SJCRH30 (cell line): ENCODE measurements at regions not wholly inside any gene's neighbourhood (a gene's known extent, or its start where the extent isn't known, plus 50 kb on each side); places are given as distances from the start of the nearest gene placed in this dataset.
"Not testable (repeated sequence)": the region's sequence is repeated elsewhere in the genome, so short reads cannot be mapped to it uniquely, and the experiment has no call there.

Source experiments
- DNase-seq, 2 experiments: peaks; one replicate each; pipeline ENCODE4 v3.0.0-alpha.2; 2015 to 2020
- H3K27ac ChIP-seq: fragments of 250-450 bp; sonication (Bioruptor Pico); 2 replicates; pipeline ENCODE4 v1.5.1; 2020; ENCODE audit warnings: mild to moderate bottlenecking, moderate library complexity
- H3K27me3 ChIP-seq: fragments of 250-450 bp; sonication (Bioruptor Pico); 2 replicates; pipeline ENCODE4 v1.5.1; 2020; ENCODE audit warnings: mild to moderate bottlenecking, moderate library complexity
- H3K36me3 ChIP-seq: fragments of 250-450 bp; sonication (Bioruptor Pico); 2 replicates; pipeline ENCODE4 v1.5.1; 2020; ENCODE audit warnings: mild to moderate bottlenecking, moderate library complexity
- H3K4me1 ChIP-seq: fragments of 250-450 bp; sonication (Bioruptor Pico); 2 replicates; pipeline ENCODE4 v1.5.1; 2020; ENCODE audit warnings: mild to moderate bottlenecking, moderate library complexity
- H3K4me3 ChIP-seq: fragments of 250-450 bp; sonication (Bioruptor Pico); 2 replicates; pipeline ENCODE4 v1.5.1; 2020; ENCODE audit warnings: mild to moderate bottlenecking, moderate library complexity
- H3K9me3 ChIP-seq: fragments of 250-450 bp; sonication (Bioruptor Pico); replicated peaks from 2 replicates; pipeline ENCODE4 v1.5.1; 2020; ENCODE audit warnings: mild to moderate bottlenecking, moderate library complexity

GRCh38 chr2:109685453-109685852 is 71.3 kb downstream of the SOWAHC start:
- no peak for DNase-seq
- Histone ChIP-seq H3K27ac (no peak overlapping the region), H3K4me1 (no peaks in the 10 kb centered on the region), H3K9me3 (no peaks in the 10 kb centered on the region), H3K27me3 (peaks cover 6% of the 10 kb centered on the region; the same call in 1 of the 2 replicates), H3K36me3 (no peaks in the 10 kb centered on the region), H3K4me3 (no peak overlapping the region)

GRCh38 chr2:109686921-109687320 is 72.8 kb downstream of the SOWAHC start:
- H3K27ac ChIP-seq, result no peak overlapping the region
- no peak overlapping the region for H3K4me3 ChIP-seq
- H3K4me1 ChIP-seq, result no peaks in the 10 kb centered on the region

GRCh38 chr2:109689182-109689930 is 75.2 kb downstream of the SOWAHC start:
- Histone ChIP-seq H3K27me3 (peaks cover 6% of the 10 kb centered on the region; the same call in 1 of the 2 replicates), H3K4me3 (no peak overlapping the region), H3K36me3 (no peaks in the 10 kb centered on the region), H3K4me1 (no peaks in the 10 kb centered on the region), H3K9me3 (no peaks in the 10 kb centered on the region), H3K27ac (no peak overlapping the region)
- no peak for DNase-seq

More at GRCh38 chr2:109686921-109687320, 72.8 kb downstream of the SOWAHC start:
- H3K9me3 ChIP-seq, result no peaks in the 10 kb centered on the region
- no peak for DNase-seq
- H3K36me3 ChIP-seq, result no peaks in the 10 kb centered on the region
- H3K27me3 ChIP-seq, result peaks cover 6% of the 10 kb centered on the region; the same call in 1 of the 2 replicates

- Histone ChIP-seq H3K36me3 (no peaks in the 10 kb centered on the region), H3K4me3 (no peak overlapping the region), H3K27me3 (peaks cover 6% of the 10 kb centered on the region; the same call in 1 of the 2 replicates), H3K4me1 (no peaks in the 10 kb centered on the region), H3K27ac (no peak overlapping the region), H3K9me3 (no peaks in the 10 kb centered on the region)
- DNase-seq, result no peak
Observed at GRCh38 chr2:109689973-109690372, 75.8 kb downstream of the SOWAHC start.

- no peak overlapping the region for H3K4me3 ChIP-seq
- no peak for DNase-seq
- no peaks in the 10 kb centered on the region for H3K9me3 ChIP-seq
- peaks cover 6% of the 10 kb centered on the region; the same call in 1 of the 2 replicates for H3K27me3 ChIP-seq
- H3K4me1 ChIP-seq, result no peaks in the 10 kb centered on the region
- no peaks in the 10 kb centered on the region for H3K36me3 ChIP-seq
- no peak overlapping the region for H3K27ac ChIP-seq
Observed at GRCh38 chr2:109690457-109690821, 76.3 kb downstream of the SOWAHC start.

- Histone ChIP-seq H3K4me3 (no peak overlapping the region), H3K9me3 (no peaks in the 10 kb centered on the region), H3K27ac (no peak overlapping the region), H3K27me3 (peaks cover 6% of the 10 kb centered on the region; the same call in 1 of the 2 replicates), H3K4me1 (no peaks in the 10 kb centered on the region), H3K36me3 (no peaks in the 10 kb centered on the region)
- no peak for DNase-seq
Observed at GRCh38 chr2:109690822-109691541, 76.8 kb downstream of the SOWAHC start.

- peaks cover 6% of the 10 kb centered on the region; the same call in 1 of the 2 replicates for H3K27me3 ChIP-seq
- DNase-seq, result no peak
- H3K4me1 ChIP-seq, result no peaks in the 10 kb centered on the region
- no peak overlapping the region for H3K4me3 ChIP-seq
- no peak overlapping the region for H3K27ac ChIP-seq
- no peaks in the 10 kb centered on the region for H3K36me3 ChIP-seq
- H3K9me3 ChIP-seq, result no peaks in the 10 kb centered on the region
Observed at GRCh38 chr2:109692013-109692743, 78.0 kb downstream of the SOWAHC start.

GRCh38 chr2:109692831-109693230 is 78.7 kb downstream of the SOWAHC start:
- not testable (repeated sequence) for DNase-seq, H3K4me1 ChIP-seq, H3K27ac ChIP-seq, H3K4me3 ChIP-seq, H3K9me3 ChIP-seq, H3K27me3 ChIP-seq, H3K36me3 ChIP-seq

GRCh38 chr2:109693292-109693691 is 79.1 kb downstream of the SOWAHC start:
- not testable (repeated sequence) for H3K4me3 ChIP-seq, H3K4me1 ChIP-seq, H3K27ac ChIP-seq, DNase-seq, H3K9me3 ChIP-seq, H3K27me3 ChIP-seq, H3K36me3 ChIP-seq

GRCh38 chr2:109694190-109694589 is 80.0 kb downstream of the SOWAHC start:
- H3K4me1 ChIP-seq, result no peaks in the 10 kb centered on the region
- peaks cover 6% of the 10 kb centered on the region; the same call in 1 of the 2 replicates for H3K27me3 ChIP-seq
- H3K27ac ChIP-seq, result no peak overlapping the region
- no peak overlapping the region for H3K4me3 ChIP-seq
- DNase-seq, result no peak
- H3K9me3 ChIP-seq, result no peaks in the 10 kb centered on the region
- H3K36me3 ChIP-seq, result no peaks in the 10 kb centered on the region

- Histone ChIP-seq H3K4me3 (no peak overlapping the region), H3K4me1 (no peaks in the 10 kb centered on the region), H3K9me3 (no peaks in the 10 kb centered on the region), H3K27me3 (peaks cover 1% of the 10 kb centered on the region; the same call in 1 of the 2 replicates), H3K27ac (no peak overlapping the region), H3K36me3 (no peaks in the 10 kb centered on the region)
- DNase-seq, result no peak
Observed at GRCh38 chr2:109695290-109695689, 81.1 kb downstream of the SOWAHC start.

- H3K9me3 ChIP-seq, result no peaks in the 10 kb centered on the region
- H3K27ac ChIP-seq, result no peak overlapping the region
- H3K4me1 ChIP-seq, result peaks cover 4% of the 10 kb centered on the region; the same call in 1 of the 2 replicates
- peaks cover 4% of the 10 kb centered on the region; the same call in 1 of the 2 replicates for H3K27me3 ChIP-seq
- DNase-seq, result no peak
- no peaks in the 10 kb centered on the region for H3K36me3 ChIP-seq
- no peak overlapping the region for H3K4me3 ChIP-seq
Observed at GRCh38 chr2:109699646-109700045, 85.5 kb downstream of the SOWAHC start.

- Histone ChIP-seq H3K27ac (no peak overlapping the region), H3K27me3 (peaks cover 4% of the 10 kb centered on the region; the same call in 1 of the 2 replicates), H3K4me3 (no peak overlapping the region), H3K9me3 (no peaks in the 10 kb centered on the region), H3K4me1 (peaks cover 4% of the 10 kb centered on the region; the same call in 1 of the 2 replicates), H3K36me3 (no peaks in the 10 kb centered on the region)
- no peak for DNase-seq
Observed at GRCh38 chr2:109700680-109701274, 86.6 kb downstream of the SOWAHC start.

GRCh38 chr2:109701362-109701761 is 87.2 kb downstream of the SOWAHC start:
- H3K4me1 ChIP-seq, result peaks cover 4% of the 10 kb centered on the region; the same call in 1 of the 2 replicates
- no peak overlapping the region for H3K4me3 ChIP-seq
- DNase-seq, result no peak

More at GRCh38 chr2:109701362-109701761, 87.2 kb downstream of the SOWAHC start:
- H3K36me3 ChIP-seq, result no peaks in the 10 kb centered on the region
- peaks cover 4% of the 10 kb centered on the region; the same call in 1 of the 2 replicates for H3K27me3 ChIP-seq
- no peaks in the 10 kb centered on the region for H3K9me3 ChIP-seq
- no peak overlapping the region for H3K27ac ChIP-seq
